ENCODE measurements at regions not wholly inside any gene's neighbourhood (a gene's known extent, or its start where the extent isn't known, plus 50 kb on each side); places are given as distances from the start of the nearest gene placed in this dataset.
A peak's percentile ranks its signal among the peaks of the same experiment; 100 is the strongest.

DNA sequence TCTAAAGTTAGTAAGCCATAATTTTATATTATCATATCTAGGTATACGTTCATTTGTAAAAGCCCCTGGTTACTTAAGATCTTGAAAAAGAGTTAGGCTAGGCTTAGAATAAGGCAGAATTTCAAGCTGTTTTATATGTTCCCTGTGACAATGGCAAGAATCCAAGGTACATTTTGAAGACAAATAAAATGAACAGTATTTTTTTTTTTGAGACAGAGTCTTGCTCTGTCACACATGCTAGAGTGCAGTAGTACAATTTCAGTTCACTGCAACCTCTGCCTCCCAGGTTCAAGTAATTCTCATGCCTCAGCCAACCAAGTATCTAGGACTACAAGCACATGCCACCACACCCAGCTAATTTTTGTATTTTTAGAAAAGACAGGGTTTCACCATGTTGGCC is 139.2 kb downstream of the DUSP6 start (continued):
- TF ChIP-seq, protein P1, sequence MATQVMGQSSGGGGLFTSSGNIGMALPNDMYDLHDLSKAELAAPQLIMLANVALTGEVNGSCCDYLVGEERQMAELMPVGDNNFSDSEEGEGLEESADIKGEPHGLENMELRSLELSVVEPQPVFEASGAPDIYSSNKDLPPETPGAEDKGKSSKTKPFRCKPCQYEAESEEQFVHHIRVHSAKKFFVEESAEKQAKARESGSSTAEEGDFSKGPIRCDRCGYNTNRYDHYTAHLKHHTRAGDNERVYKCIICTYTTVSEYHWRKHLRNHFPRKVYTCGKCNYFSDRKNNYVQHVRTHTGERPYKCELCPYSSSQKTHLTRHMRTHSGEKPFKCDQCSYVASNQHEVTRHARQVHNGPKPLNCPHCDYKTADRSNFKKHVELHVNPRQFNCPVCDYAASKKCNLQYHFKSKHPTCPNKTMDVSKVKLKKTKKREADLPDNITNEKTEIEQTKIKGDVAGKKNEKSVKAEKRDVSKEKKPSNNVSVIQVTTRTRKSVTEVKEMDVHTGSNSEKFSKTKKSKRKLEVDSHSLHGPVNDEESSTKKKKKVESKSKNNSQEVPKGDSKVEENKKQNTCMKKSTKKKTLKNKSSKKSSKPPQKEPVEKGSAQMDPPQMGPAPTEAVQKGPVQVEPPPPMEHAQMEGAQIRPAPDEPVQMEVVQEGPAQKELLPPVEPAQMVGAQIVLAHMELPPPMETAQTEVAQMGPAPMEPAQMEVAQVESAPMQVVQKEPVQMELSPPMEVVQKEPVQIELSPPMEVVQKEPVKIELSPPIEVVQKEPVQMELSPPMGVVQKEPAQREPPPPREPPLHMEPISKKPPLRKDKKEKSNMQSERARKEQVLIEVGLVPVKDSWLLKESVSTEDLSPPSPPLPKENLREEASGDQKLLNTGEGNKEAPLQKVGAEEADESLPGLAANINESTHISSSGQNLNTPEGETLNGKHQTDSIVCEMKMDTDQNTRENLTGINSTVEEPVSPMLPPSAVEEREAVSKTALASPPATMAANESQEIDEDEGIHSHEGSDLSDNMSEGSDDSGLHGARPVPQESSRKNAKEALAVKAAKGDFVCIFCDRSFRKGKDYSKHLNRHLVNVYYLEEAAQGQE (IDR thresholded peaks at IDR 0.05): no peak
- TF ChIP-seq, protein P2, sequence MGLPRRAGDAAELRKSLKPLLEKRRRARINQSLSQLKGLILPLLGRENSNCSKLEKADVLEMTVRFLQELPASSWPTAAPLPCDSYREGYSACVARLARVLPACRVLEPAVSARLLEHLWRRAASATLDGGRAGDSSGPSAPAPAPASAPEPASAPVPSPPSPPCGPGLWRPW (IDR thresholded peaks at IDR 0.05): no peak
- TF ChIP-seq, protein P3, sequence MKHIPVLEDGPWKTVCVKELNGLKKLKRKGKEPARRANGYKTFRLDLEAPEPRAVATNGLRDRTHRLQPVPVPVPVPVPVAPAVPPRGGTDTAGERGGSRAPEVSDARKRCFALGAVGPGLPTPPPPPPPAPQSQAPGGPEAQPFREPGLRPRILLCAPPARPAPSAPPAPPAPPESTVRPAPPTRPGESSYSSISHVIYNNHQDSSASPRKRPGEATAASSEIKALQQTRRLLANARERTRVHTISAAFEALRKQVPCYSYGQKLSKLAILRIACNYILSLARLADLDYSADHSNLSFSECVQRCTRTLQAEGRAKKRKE (CRISPR knock-in tag; IDR thresholded peaks at IDR 0.05; ENCODE audit: low read depth): no peak
- TF ChIP-seq RCOR1 (IDR thresholded peaks at IDR 0.05; ENCODE audit: low read depth, low read length): no peak
- TF ChIP-seq POLR2AphosphoS2 (conservative IDR thresholded peaks at IDR 0.05; ENCODE audit: low read length): no peak
- TF ChIP-seq, protein P4, sequence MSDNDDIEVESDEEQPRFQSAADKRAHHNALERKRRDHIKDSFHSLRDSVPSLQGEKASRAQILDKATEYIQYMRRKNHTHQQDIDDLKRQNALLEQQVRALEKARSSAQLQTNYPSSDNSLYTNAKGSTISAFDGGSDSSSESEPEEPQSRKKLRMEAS (IDR thresholded peaks at IDR 0.05): no peak
- no peak for TF ChIP-seq EHMT2 (IDR thresholded peaks at IDR 0.05; ENCODE audit: low read depth)
- TF ChIP-seq HOXB13 (CRISPR knock-in tag; IDR thresholded peaks at IDR 0.05; ENCODE audit: low read depth): no peak

DNA sequence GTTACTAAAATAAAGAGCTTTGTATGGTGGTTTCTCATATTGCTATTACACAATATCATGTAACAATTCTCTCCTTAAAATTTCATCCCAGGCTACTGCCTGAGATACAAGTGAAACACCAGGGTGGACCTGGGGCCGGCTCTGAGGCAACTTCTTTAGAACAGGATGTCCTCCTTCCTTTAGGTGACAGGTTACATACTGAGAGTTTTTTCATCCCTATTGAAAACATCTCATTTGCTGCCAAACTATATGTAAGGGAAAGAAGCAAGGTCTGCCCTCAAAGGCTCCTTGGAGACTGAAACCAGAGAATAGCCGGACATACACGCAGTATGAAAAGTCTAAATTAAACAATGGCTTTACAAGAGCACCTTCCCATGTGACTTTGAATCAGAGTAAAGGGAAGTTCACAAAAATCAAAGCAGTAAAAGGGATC is 139.9 kb downstream of the DUSP6 start:
- WGBS (ENCODE audit: missing lambda C conversion rate): 78% methylated on average over 3 of the region's 3 CpGs
- TF ChIP-seq RNF2 (IDR thresholded peaks at IDR 0.05; ENCODE audit: borderline replicate concordance, low read depth): no peak
- TF ChIP-seq JUN (IDR thresholded peaks at IDR 0.05): no peak
- TF ChIP-seq, protein P5, sequence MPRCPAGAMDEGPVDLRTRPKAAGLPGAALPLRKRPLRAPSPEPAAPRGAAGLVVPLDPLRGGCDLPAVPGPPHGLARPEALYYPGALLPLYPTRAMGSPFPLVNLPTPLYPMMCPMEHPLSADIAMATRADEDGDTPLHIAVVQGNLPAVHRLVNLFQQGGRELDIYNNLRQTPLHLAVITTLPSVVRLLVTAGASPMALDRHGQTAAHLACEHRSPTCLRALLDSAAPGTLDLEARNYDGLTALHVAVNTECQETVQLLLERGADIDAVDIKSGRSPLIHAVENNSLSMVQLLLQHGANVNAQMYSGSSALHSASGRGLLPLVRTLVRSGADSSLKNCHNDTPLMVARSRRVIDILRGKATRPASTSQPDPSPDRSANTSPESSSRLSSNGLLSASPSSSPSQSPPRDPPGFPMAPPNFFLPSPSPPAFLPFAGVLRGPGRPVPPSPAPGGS (IDR thresholded peaks at IDR 0.05): no peak
- TF ChIP-seq HEYL (CRISPR knock-in tag; IDR thresholded peaks at IDR 0.05): no peak
- ATAC-seq (no peak), FAIRE-seq (no peak), DNase-seq (ENCODE audit: low read depth in 1 of 2, low spot score in 1 of 2) (no peak)
- POLR2A ChIA-PET: no interaction called here
- CTCF ChIA-PET: no interaction called here
- H3K9me3 ChIP-seq: no peaks in the 10 kb centered on the region
- no peak overlapping the region for H3K27ac ChIP-seq
- H3K4me1 ChIP-seq: no peaks in the 10 kb centered on the region
- H3K4me2 ChIP-seq: no peak overlapping the region
- H3K4me3 ChIP-seq: no peak overlapping the region

DNA sequence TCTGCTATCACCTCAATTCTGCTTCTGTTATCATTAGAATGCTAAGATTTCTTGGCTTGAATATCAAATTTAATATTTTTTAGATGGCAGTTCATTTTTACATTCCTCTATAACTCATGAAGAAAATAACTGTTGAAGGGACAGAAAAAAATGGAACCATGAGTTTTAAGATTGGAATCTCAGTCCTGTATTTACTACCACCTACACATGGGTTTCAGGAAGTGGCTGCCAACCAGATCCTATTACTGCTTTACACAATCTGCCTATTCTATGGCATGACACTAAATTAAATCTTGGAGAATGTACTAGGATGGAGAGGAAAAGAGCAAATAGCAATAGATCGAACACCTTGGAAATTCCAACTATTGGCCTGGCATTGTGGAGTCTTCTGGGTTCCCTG is 140.8 kb downstream of the DUSP6 start:
- H3K9me3 ChIP-seq: no peaks in the 10 kb centered on the region
- H3K4me3 ChIP-seq: no peak overlapping the region
- DNase-seq (ENCODE audit: low read depth in 1 of 2, low spot score in 1 of 2): no peak
- FAIRE-seq: peak; percentile 43
- POLR2A ChIA-PET: no interaction called here
- no peak overlapping the region for H3K27ac ChIP-seq
- H3K4me2 ChIP-seq: no peak overlapping the region
- CTCF ChIA-PET: interaction anchor here (0.5 to 1.2 kb wide), 3 partner anchors 36 to 251 kb away, joined by 3 to 4 read pairs (median 3); no protein-coding TSS in a partner anchor
- H3K4me1 ChIP-seq: no peaks in the 10 kb centered on the region
- TF ChIP-seq, protein P2 (IDR thresholded peaks at IDR 0.05): no peak
- TF ChIP-seq CHD2 (IDR thresholded peaks at IDR 0.05; ENCODE audit: low read length, partially characterized antibody) (no peak), EHMT2 (IDR thresholded peaks at IDR 0.05; ENCODE audit: low read depth) (no peak), HOXB13 (CRISPR knock-in tag; IDR thresholded peaks at IDR 0.05; ENCODE audit: low read depth) (no peak), ZSCAN20 (CRISPR knock-in tag; IDR thresholded peaks at IDR 0.05) (no peak), KDM5A (IDR thresholded peaks at IDR 0.05) (no peak), RFX5 (IDR thresholded peaks at IDR 0.05) (no peak), JUN (IDR thresholded peaks at IDR 0.05) (no peak), NFE2L2 (conservative IDR thresholded peaks at IDR 0.05; ENCODE audit: low read length) (no peak), ZC3H11A (IDR thresholded peaks at IDR 0.05) (no peak), RARB (CRISPR knock-in tag; IDR thresholded peaks at IDR 0.05) (no peak), MAZ (IDR thresholded peaks at IDR 0.05; ENCODE audit: borderline replicate concordance, low read depth, low read length) (no peak), SREBF2 (IDR thresholded peaks at IDR 0.05) (no peak), RCOR1 (IDR thresholded peaks at IDR 0.05; ENCODE audit: low read depth, low read length) (no peak)
- TF ChIP-seq, protein P3 (CRISPR knock-in tag; IDR thresholded peaks at IDR 0.05; ENCODE audit: low read depth): no peak
- ATAC-seq: no peak
- WGBS (ENCODE audit: missing lambda C conversion rate): 66% methylated on average over 1 of the region's 1 CpG
